Thoracic aorta (tissue), 2 donors: ENCODE measurements at regions not wholly inside any gene's neighbourhood (a gene's known extent, or its start where the extent isn't known, plus 50 kb on each side); places are given as distances from the start of the nearest gene placed in this dataset.

ENCODE experiments used
- ATAC-seq: fragments of 150-250 bp; one replicate; pipeline ENCODE4 v1.8.0; 2017; ENCODE audit warnings: low read depth; ENCODE audit not compliant: insufficient number of reproducible peaks, low FRiP score
- DNase-seq: peaks from one replicate; pipeline ENCODE4 v3.0.0-alpha.2; 2020; ENCODE audit warnings: low spot score
- H3K27ac ChIP-seq, 2 donors: fragments of 200-600 bp; sonication (generic); 1 replicate in 1 of 2; 2 replicates in 1 of 2; pipeline ENCODE4 v1.5.1; 2016; ENCODE audit warnings: mild to moderate bottlenecking in 2 of 2, moderate library complexity in 2 of 2
- H3K27me3 ChIP-seq: fragments of 200-600 bp; sonication (generic); replicated peaks from 2 replicates; pipeline ENCODE4 v1.6.0; 2016; ENCODE audit warnings: mild to moderate bottlenecking; ENCODE audit not compliant: insufficient read depth
- H3K36me3 ChIP-seq: fragments of 200-600 bp; sonication (generic); one replicate; pipeline ENCODE4 v1.5.1; 2016
- H3K4me1 ChIP-seq, 2 donors: fragments of 200-600 bp; sonication (generic); 1 replicate in 1 of 2; 2 replicates in 1 of 2; pipeline versions ENCODE4 v1.5.1 to v1.6.0; 2016; ENCODE audit warnings: low read depth in 2 of 2, mild to moderate bottlenecking in 1 of 2; ENCODE audit not compliant: control insufficient read depth in 1 of 2
- H3K4me3 ChIP-seq: fragments of 200-600 bp; sonication (generic); 2 replicates; pipeline ENCODE4 v1.5.1; 2016; ENCODE audit warnings: mild to moderate bottlenecking
- H3K9me3 ChIP-seq: fragments of 200-600 bp; sonication (generic); 2 replicates; pipeline ENCODE4 v1.5.1; 2016
- CTCF ChIP-seq: fragments of 200-600 bp; sonication (generic); IDR thresholded peaks from one replicate; pipeline ENCODE4 v1.5.1; 2019; ENCODE audit warnings: antibody characterized with exemption

DNA sequence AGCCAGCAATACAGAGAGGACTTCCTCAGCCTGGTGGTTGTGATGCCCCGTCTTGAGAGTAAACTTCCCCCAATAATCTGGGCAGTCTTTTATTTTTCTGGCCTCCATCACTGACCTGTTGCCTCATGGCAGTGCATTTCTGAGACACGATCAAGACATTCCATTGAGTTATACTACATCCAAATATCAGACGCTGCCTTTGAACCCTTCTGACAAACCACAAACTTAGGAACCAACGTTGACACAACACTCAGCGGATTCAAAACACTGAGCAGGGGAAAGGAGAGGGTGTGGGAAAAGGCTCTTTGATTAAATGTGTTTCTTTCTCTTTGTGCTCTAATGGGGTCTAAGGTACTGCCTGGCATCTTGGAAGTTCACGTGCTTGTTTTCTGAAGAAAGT, 100.7 kb upstream of the TBX5 start:
- Histone ChIP-seq H3K4me3 (no peak overlapping the region), H3K36me3 (no peaks in the 10 kb centered on the region), H3K27ac (no peak overlapping the region), H3K27me3 (no peaks in the 10 kb centered on the region), H3K9me3 (no peaks in the 10 kb centered on the region), H3K4me1 (no peaks in the 10 kb centered on the region)
- DNase-seq: no peak
- ATAC-seq: no peak
- TF ChIP-seq CTCF: no peak

DNA sequence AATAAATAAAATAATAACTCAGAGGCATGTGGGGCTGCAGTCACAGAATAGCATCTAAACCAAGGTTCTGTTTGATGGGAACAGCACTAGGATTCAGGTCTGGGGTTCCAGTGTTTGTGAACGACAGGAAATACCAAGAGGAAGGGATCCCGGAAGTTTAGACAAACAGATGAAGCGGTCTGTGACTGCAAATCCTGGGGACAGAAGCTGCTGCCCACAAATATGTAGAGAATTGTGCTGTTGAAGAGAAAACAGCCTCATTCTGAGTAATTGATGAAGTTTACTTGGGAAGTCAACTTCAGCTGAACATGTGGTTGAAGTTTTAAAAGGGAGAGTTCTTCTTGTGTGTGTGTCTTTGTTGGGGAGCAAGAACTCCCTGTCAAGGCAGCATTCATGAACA, 98.4 kb upstream of the TBX5 start:
- DNase-seq (no peak), ATAC-seq (no peak)
- Histone ChIP-seq H3K27ac (no peak overlapping the region), H3K36me3 (no peaks in the 10 kb centered on the region), H3K4me1 (no peaks in the 10 kb centered on the region), H3K4me3 (no peak overlapping the region), H3K9me3 (no peaks in the 10 kb centered on the region), H3K27me3 (no peaks in the 10 kb centered on the region)
- TF ChIP-seq CTCF: no peak

GRCh38 chr12:114501474-114501807, 95.5 kb upstream of the TBX5 start:
- Histone ChIP-seq H3K4me3 (no peak overlapping the region), H3K27ac (no peak overlapping the region), H3K4me1 (no peaks in the 10 kb centered on the region), H3K36me3 (no peaks in the 10 kb centered on the region), H3K9me3 (no peaks in the 10 kb centered on the region), H3K27me3 (no peaks in the 10 kb centered on the region)
- ATAC-seq (no peak), DNase-seq (no peak)
- TF ChIP-seq CTCF: no peak

DNA sequence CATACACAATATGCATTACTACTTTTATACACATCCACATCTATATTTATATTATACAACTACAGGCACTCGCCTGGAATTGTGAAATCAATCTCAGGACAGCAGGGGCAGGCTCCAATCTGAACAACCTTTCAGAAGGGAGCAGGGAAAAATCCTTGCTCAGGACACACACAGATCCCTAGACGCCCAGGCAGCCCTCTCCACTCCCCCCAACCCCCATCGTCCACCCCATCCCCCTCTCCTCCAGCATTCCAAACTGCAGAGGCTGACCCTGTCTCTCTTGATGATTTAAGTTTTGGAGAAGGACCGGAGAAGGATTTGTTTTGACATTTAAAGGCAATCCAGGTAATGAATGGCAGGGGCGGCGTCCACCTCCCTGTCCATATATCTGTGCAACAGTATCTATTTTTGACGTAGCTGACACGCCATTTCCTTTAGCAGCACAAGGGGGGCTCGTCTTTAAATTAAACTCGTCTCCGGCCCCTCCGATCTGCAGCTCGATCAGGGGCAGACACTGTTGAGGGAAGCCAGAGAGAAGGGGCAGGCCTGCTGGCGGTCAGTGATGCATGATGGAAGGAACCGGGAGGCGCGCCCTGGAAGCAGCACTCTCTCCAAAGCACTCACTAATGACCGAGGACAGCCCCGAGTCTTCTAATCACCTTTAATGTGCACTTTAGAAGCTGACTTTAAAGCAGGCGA, 95.0 kb upstream of the TBX5 start:
- no peak overlapping the region for H3K4me3 ChIP-seq
- H3K4me1 ChIP-seq: no peaks in the 10 kb centered on the region
- ATAC-seq (no peak), DNase-seq (no peak)
- H3K27me3 ChIP-seq: no peaks in the 10 kb centered on the region
- H3K9me3 ChIP-seq: no peaks in the 10 kb centered on the region
- H3K36me3 ChIP-seq: no peaks in the 10 kb centered on the region
- TF ChIP-seq CTCF: no peak
- no peak overlapping the region for H3K27ac ChIP-seq

GRCh38 chr12:114500131-114500530, 94.2 kb upstream of the TBX5 start:
- ATAC-seq: no peak
- Histone ChIP-seq H3K36me3 (no peaks in the 10 kb centered on the region), H3K4me3 (no peak overlapping the region), H3K27me3 (no peaks in the 10 kb centered on the region), H3K27ac (no peak overlapping the region), H3K4me1 (no peaks in the 10 kb centered on the region), H3K9me3 (no peaks in the 10 kb centered on the region)
- no peak for DNase-seq
- no peak for TF ChIP-seq CTCF
